Fibroblast of lung (primary cell): ENCODE measurements at regions not wholly inside any gene's neighbourhood (a gene's known extent, or its start where the extent isn't known, plus 50 kb on each side); places are given as distances from the start of the nearest gene placed in this dataset.
A peak's percentile ranks its signal among the peaks of the same experiment; 100 is the strongest.

ENCODE experiments used
- DNase-seq, 2 donors: peaks; one replicate each; pipeline versions ENCODE4 v3.0.0 to v3.0.0-alpha.2; 2010; ENCODE audit warnings: low read depth in 2 of 2
- H2AFZ ChIP-seq: 2 replicates; pipeline ENCODE4 v1.5.1; 2012; ENCODE audit warnings: low read length, control low read depth, inconsistent platforms
- H3K27ac ChIP-seq: 2 replicates; pipeline ENCODE4 v1.5.1; 2011; ENCODE audit warnings: low read length, control low read depth; ENCODE audit not compliant: insufficient read depth
- H3K27me3 ChIP-seq: 2 replicates; pipeline ENCODE4 v1.5.1; 2011; ENCODE audit warnings: mild to moderate bottlenecking, low read length; ENCODE audit not compliant: control insufficient read depth, insufficient read depth
- H3K36me3 ChIP-seq: 2 replicates; pipeline ENCODE4 v1.5.1; 2011; ENCODE audit warnings: low read length; ENCODE audit not compliant: control insufficient read depth, insufficient read depth
- H3K4me1 ChIP-seq: 2 replicates; pipeline ENCODE4 v1.5.1; 2011; ENCODE audit warnings: low read length; ENCODE audit not compliant: control insufficient read depth, insufficient read depth; ENCODE audit errors: extremely low read depth
- H3K4me2 ChIP-seq: 2 replicates; pipeline ENCODE4 v1.5.1; 2011; ENCODE audit warnings: low read length, control low read depth; ENCODE audit not compliant: insufficient read depth; ENCODE audit errors: extremely low read depth
- H3K4me3 ChIP-seq, 4 experiments: fragments of 200-600 bp in 1 of 4; sonication (generic) in 1 of 4; replicated peaks in 1 of 4; 2 replicates each; pipeline ENCODE4 v1.5.1; 2011 to 2016; ENCODE audit warnings: low read length in 4 of 4, low read depth in 3 of 4, mild to moderate bottlenecking in 3 of 4, control low read depth in 2 of 4, inconsistent platforms in 1 of 4, mixed read lengths in 1 of 4; ENCODE audit not compliant: insufficient read depth in 1 of 4; ENCODE audit errors: control extremely low read depth in 1 of 4
- H3K79me2 ChIP-seq: 2 replicates; pipeline ENCODE4 v1.5.1; 2012; ENCODE audit warnings: mild to moderate bottlenecking, low read length, inconsistent platforms; ENCODE audit not compliant: control insufficient read depth, insufficient read depth
- H3K9ac ChIP-seq: 2 replicates; pipeline ENCODE4 v1.5.1; 2011; ENCODE audit warnings: mild to moderate bottlenecking, low read length, control low read depth; ENCODE audit not compliant: insufficient read depth
- H3K9me3 ChIP-seq: 2 replicates; pipeline ENCODE4 v1.5.1; 2012; ENCODE audit warnings: low read depth, low read length; ENCODE audit not compliant: control insufficient read depth, insufficient read depth
- H4K20me1 ChIP-seq: 2 replicates; pipeline ENCODE4 v1.5.1; 2011; ENCODE audit warnings: low read length; ENCODE audit not compliant: control insufficient read depth, insufficient read depth; ENCODE audit errors: extremely low read depth
- EZH2 ChIP-seq: IDR thresholded peaks from 2 replicates; pipeline ENCODE4 v1.5.1; 2012; ENCODE audit warnings: low read length, control low read depth, mild to moderate bottlenecking; ENCODE audit errors: missing control alignments
- TF ChIP-seq, protein P1 (sequence below), 2 donors: IDR thresholded peaks in 1 of 2; conservative IDR thresholded peaks in 1 of 2; 1 replicate in 1 of 2; 2 replicates in 1 of 2; pipeline ENCODE4 v1.5.1; 2011 to 2012; ENCODE audit warnings: low read length in 2 of 2, control low read depth in 1 of 2, inconsistent platforms in 1 of 2, low read depth in 1 of 2, mild to moderate bottlenecking in 1 of 2

DNA sequence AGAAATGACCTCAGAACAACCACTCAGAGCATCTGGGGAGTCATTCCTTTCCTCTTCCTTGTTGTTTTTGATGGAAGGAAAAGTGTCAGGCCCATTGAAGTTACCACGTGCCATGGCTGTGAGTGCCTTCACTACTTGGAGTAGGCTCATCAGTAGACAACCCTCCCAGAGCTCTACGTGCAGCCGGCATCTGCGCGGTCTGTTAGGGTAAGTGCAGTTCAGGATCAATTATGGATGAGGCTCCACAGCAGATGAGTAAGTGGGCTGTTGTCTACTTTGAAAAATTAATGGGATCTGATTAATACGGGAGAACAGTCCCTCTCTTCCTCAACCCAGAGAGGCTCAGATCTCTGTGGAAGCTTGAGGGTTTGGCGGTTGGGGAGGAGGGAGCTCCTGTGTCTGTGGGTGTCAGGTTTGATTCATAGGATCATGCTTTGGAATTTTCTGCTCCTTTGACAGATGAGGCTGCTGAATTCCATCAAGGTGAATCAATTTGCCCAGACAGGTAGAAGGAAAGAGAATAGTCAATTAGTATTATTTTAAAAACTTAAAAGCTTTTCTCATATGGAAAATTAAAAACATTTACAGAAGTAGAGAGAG lies 93.8 kb upstream of the TOX2 start:
- TF ChIP-seq, protein P1, sequence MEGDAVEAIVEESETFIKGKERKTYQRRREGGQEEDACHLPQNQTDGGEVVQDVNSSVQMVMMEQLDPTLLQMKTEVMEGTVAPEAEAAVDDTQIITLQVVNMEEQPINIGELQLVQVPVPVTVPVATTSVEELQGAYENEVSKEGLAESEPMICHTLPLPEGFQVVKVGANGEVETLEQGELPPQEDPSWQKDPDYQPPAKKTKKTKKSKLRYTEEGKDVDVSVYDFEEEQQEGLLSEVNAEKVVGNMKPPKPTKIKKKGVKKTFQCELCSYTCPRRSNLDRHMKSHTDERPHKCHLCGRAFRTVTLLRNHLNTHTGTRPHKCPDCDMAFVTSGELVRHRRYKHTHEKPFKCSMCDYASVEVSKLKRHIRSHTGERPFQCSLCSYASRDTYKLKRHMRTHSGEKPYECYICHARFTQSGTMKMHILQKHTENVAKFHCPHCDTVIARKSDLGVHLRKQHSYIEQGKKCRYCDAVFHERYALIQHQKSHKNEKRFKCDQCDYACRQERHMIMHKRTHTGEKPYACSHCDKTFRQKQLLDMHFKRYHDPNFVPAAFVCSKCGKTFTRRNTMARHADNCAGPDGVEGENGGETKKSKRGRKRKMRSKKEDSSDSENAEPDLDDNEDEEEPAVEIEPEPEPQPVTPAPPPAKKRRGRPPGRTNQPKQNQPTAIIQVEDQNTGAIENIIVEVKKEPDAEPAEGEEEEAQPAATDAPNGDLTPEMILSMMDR (conservative IDR thresholded peaks at IDR 0.05 in 1 of 2, IDR thresholded peaks at IDR 0.05 in 1 of 2; ENCODE audit: low read depth in 1 of 2, low read length in 2 of 2), result no peak
- TF ChIP-seq EZH2, result no peak
- H3K79me2 ChIP-seq, result no peaks in the 10 kb centered on the region
- no peak overlapping the region for H3K4me2 ChIP-seq
- no peaks in the 10 kb centered on the region for H3K36me3 ChIP-seq
- H3K9me3 ChIP-seq, result no peaks in the 10 kb centered on the region
- H2AFZ ChIP-seq, result no peak overlapping the region
- no peaks in the 10 kb centered on the region for H4K20me1 ChIP-seq
- no peak for DNase-seq
- H3K9ac ChIP-seq, result no peak overlapping the region
- H3K27me3 ChIP-seq, result peaks cover 13% of the 10 kb centered on the region
- H3K27ac ChIP-seq, result no peak overlapping the region
- H3K4me1 ChIP-seq, result no peaks in the 10 kb centered on the region
- no peak overlapping the region for H3K4me3 ChIP-seq

DNA sequence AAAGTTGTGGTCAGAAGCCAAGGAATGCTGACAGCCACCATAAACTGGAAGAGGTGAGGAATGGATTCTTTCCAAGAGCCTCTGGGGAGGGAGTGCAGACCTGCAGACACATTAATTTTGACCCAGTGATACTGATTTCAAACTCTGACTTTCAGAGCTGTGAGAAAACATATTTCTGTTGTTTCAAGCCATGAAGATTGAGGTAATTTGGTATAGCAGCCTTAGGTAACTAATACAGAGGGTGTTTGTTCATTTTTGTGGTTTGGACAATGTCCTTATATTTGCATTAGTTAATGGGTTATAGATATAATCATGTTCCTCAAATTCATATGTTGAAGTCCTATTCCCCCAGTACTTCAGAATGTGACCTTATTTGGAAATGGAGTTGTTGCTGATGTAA lies 85.4 kb upstream of the GTSF1L start:
- H2AFZ ChIP-seq, result no peak overlapping the region
- no peak overlapping the region for H3K4me2 ChIP-seq
- no peaks in the 10 kb centered on the region for H3K9me3 ChIP-seq
- H3K79me2 ChIP-seq, result no peaks in the 10 kb centered on the region
- H3K4me1 ChIP-seq, result no peaks in the 10 kb centered on the region
- H3K27me3 ChIP-seq, result no peaks in the 10 kb centered on the region
- no peak for TF ChIP-seq EZH2
- TF ChIP-seq, protein P1 (conservative IDR thresholded peaks at IDR 0.05 in 1 of 2, IDR thresholded peaks at IDR 0.05 in 1 of 2; ENCODE audit: low read depth in 1 of 2, low read length in 2 of 2), result no peak
- no peak overlapping the region for H3K9ac ChIP-seq
- H3K36me3 ChIP-seq, result no peaks in the 10 kb centered on the region
- H3K4me3 ChIP-seq, result no peak overlapping the region
- H4K20me1 ChIP-seq, result no peaks in the 10 kb centered on the region
- peak in 1 of 2 donors; percentile 44 for DNase-seq
- H3K27ac ChIP-seq, result no peak overlapping the region

DNA sequence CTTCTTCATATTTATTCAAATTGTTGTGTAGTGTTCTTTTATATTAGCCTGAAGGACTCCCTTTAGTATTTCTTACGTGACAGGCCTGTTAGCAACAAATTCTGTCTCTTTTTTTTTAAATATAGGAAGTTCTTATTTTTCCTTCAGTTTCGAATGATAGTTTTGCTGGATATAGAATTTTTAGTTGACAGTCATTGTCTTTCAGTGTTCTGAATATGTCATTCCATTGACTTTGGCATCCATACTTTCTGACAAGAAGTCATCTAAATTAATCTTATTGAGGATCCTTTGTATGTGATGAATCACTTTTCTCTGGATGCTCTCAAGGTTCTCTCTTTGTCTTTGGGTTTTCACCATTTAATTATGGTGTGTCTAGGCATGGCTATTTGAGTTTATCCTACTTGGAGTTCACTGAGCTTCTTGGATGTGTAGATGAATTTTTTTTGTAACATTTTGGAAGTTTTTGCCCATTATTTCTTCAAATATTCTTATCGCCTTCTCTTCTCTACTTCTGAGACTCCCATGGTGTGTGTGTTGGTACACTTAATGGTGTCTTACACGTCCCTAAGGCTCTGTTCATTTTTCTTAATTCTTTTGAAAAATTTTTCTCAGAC lies 82.5 kb upstream of the GTSF1L start:
- Histone ChIP-seq H3K4me3 (no peak overlapping the region), H3K4me2 (no peak overlapping the region), H3K9ac (no peak overlapping the region), H2AFZ (no peak overlapping the region), H3K36me3 (no peaks in the 10 kb centered on the region), H4K20me1 (no peaks in the 10 kb centered on the region), H3K27me3 (no peaks in the 10 kb centered on the region), H3K79me2 (no peaks in the 10 kb centered on the region), H3K9me3 (no peaks in the 10 kb centered on the region), H3K4me1 (no peaks in the 10 kb centered on the region), H3K27ac (no peak overlapping the region)
- TF ChIP-seq, protein P1 (conservative IDR thresholded peaks at IDR 0.05 in 1 of 2, IDR thresholded peaks at IDR 0.05 in 1 of 2; ENCODE audit: low read depth in 1 of 2, low read length in 2 of 2), result no peak
- TF ChIP-seq EZH2, result no peak
- no peak for DNase-seq
